ENCODE measurements at regions not wholly inside any gene's neighbourhood (a gene's known extent, or its start where the extent isn't known, plus 50 kb on each side); places are given as distances from the start of the nearest gene placed in this dataset.

GRCh38 chr14:51518280-51518679 is 133.4 kb upstream of the FRMD6 start:
- in situ Hi-C loops (cut with HindIII; ENCODE audit: low pct_unique_long_range_greater_than_20kb, low sequenced_read_pairs) = no loop called here
- no peak for DNase-seq (ENCODE audit: low read depth)

- no peak for DNase-seq (ENCODE audit: low read depth)
- in situ Hi-C loops (cut with HindIII; ENCODE audit: low pct_unique_long_range_greater_than_20kb, low sequenced_read_pairs) = no loop called here
Observed at GRCh38 chr14:51518711-51519110, 133.0 kb upstream of the FRMD6 start.

- DNase-seq (ENCODE audit: low read depth) = no peak
- in situ Hi-C loops (cut with HindIII; ENCODE audit: low pct_unique_long_range_greater_than_20kb, low sequenced_read_pairs) = no loop called here
Observed at GRCh38 chr14:51520087-51520486, 131.6 kb upstream of the FRMD6 start.

GRCh38 chr14:51521764-51522163 is 129.9 kb upstream of the FRMD6 start:
- in situ Hi-C loops (cut with HindIII; ENCODE audit: low pct_unique_long_range_greater_than_20kb, low sequenced_read_pairs) = no loop called here
- no peak for DNase-seq (ENCODE audit: low read depth)

- in situ Hi-C loops (cut with HindIII; ENCODE audit: low pct_unique_long_range_greater_than_20kb, low sequenced_read_pairs) = no loop called here
Observed at GRCh38 chr14:51523243-51523642, 128.5 kb upstream of the FRMD6 start.

GRCh38 chr14:51525739-51526138 is 126.0 kb upstream of the FRMD6 start:
- no peak for DNase-seq (ENCODE audit: low read depth)
- in situ Hi-C loops (cut with HindIII; ENCODE audit: low pct_unique_long_range_greater_than_20kb, low sequenced_read_pairs) = no loop called here

More at GRCh38 chr14:51523243-51523642, 128.5 kb upstream of the FRMD6 start:
- DNase-seq (ENCODE audit: low read depth) = no peak

GRCh38 chr14:51527073-51527472 is 124.6 kb upstream of the FRMD6 start:
- no peak for DNase-seq (ENCODE audit: low read depth)
- in situ Hi-C loops (cut with HindIII; ENCODE audit: low pct_unique_long_range_greater_than_20kb, low sequenced_read_pairs) = no loop called here

GRCh38 chr14:51529736-51530135 is 122.0 kb upstream of the FRMD6 start:
- DNase-seq (ENCODE audit: low read depth) = no peak
- in situ Hi-C loops (cut with HindIII; ENCODE audit: low pct_unique_long_range_greater_than_20kb, low sequenced_read_pairs) = no loop called here

- no peak for DNase-seq (ENCODE audit: low read depth)
- in situ Hi-C loops (cut with HindIII; ENCODE audit: low pct_unique_long_range_greater_than_20kb, low sequenced_read_pairs) = no loop called here
Observed at GRCh38 chr14:51533160-51533559, 118.5 kb upstream of the FRMD6 start.

- no peak for DNase-seq (ENCODE audit: low read depth)
Observed at GRCh38 chr14:51533872-51534553, 117.7 kb upstream of the FRMD6 start.

GRCh38 chr14:51534610-51535011 is 117.1 kb upstream of the FRMD6 start:
- no peak for DNase-seq (ENCODE audit: low read depth)
- in situ Hi-C loops (cut with HindIII; ENCODE audit: low pct_unique_long_range_greater_than_20kb, low sequenced_read_pairs) = no loop called here

More at GRCh38 chr14:51533872-51534553, 117.7 kb upstream of the FRMD6 start:
- in situ Hi-C loops (cut with HindIII; ENCODE audit: low pct_unique_long_range_greater_than_20kb, low sequenced_read_pairs) = no loop called here

GRCh38 chr14:51535443-51536044 is 116.2 kb upstream of the FRMD6 start:
- in situ Hi-C loops (cut with HindIII; ENCODE audit: low pct_unique_long_range_greater_than_20kb, low sequenced_read_pairs) = no loop called here
- DNase-seq (ENCODE audit: low read depth) = no peak

GRCh38 chr14:51538973-51539372 is 112.7 kb upstream of the FRMD6 start:
- in situ Hi-C loops (cut with HindIII; ENCODE audit: low pct_unique_long_range_greater_than_20kb, low sequenced_read_pairs) = no loop called here
- no peak for DNase-seq (ENCODE audit: low read depth)

GRCh38 chr14:51539571-51540037 is 112.1 kb upstream of the FRMD6 start:
- in situ Hi-C loops (cut with HindIII; ENCODE audit: low pct_unique_long_range_greater_than_20kb, low sequenced_read_pairs) = no loop called here
- DNase-seq (ENCODE audit: low read depth) = peak; percentile 85

GRCh38 chr14:51540364-51540763 is 111.3 kb upstream of the FRMD6 start:
- DNase-seq (ENCODE audit: low read depth) = no peak
- in situ Hi-C loops (cut with HindIII; ENCODE audit: low pct_unique_long_range_greater_than_20kb, low sequenced_read_pairs) = no loop called here

- in situ Hi-C loops (cut with HindIII; ENCODE audit: low pct_unique_long_range_greater_than_20kb, low sequenced_read_pairs) = no loop called here
- DNase-seq (ENCODE audit: low read depth) = no peak
Observed at GRCh38 chr14:51544471-51544870, 107.2 kb upstream of the FRMD6 start.

- in situ Hi-C loops (cut with HindIII; ENCODE audit: low pct_unique_long_range_greater_than_20kb, low sequenced_read_pairs) = no loop called here
- no peak for DNase-seq (ENCODE audit: low read depth)
Observed at GRCh38 chr14:51544901-51545300, 106.8 kb upstream of the FRMD6 start.

GRCh38 chr14:51545396-51545795 is 106.3 kb upstream of the FRMD6 start:
- in situ Hi-C loops (cut with HindIII; ENCODE audit: low pct_unique_long_range_greater_than_20kb, low sequenced_read_pairs) = no loop called here
- DNase-seq (ENCODE audit: low read depth) = no peak

GRCh38 chr14:51546099-51546498 is 105.6 kb upstream of the FRMD6 start:
- in situ Hi-C loops (cut with HindIII; ENCODE audit: low pct_unique_long_range_greater_than_20kb, low sequenced_read_pairs) = no loop called here
- no peak for DNase-seq (ENCODE audit: low read depth)

Data from Caki2 (cell line).